ENCODE measurements at regions not wholly inside any gene's neighbourhood (a gene's known extent, or its start where the extent isn't known, plus 50 kb on each side); places are given as distances from the start of the nearest gene placed in this dataset.

DNA sequence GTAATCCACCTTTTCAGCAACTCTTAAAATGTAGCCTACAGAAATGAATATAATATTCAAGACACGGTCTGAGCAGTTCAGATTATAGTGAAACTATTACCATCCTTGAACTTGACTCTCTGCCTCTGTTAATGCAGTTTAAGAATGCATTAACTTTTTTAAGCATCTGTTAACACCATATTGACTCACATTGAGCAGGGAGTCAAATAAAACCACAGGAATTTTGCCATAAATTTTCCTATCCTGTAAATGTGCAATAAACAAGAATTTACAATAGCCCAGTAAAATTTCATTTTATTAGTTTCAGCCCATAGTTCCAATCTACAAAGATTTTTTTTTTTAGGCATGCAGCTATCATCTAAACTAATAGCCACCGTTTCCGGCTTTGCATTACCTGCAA, 239.2 kb upstream of the DEFB112 start:
- Histone ChIP-seq H3K4me1 (no peaks in the 10 kb centered on the region), H4K20me1 (ENCODE audit: low read depth) (no peaks in the 10 kb centered on the region), H3F3A (ENCODE audit: low read depth) (no peaks in the 10 kb centered on the region), H3K4me2 (no peak overlapping the region), H3K9me3 (ENCODE audit: low read depth) (no peaks in the 10 kb centered on the region), H3K27me3 (no peaks in the 10 kb centered on the region), H3K27ac (no peak overlapping the region), H2AFZ (replicated peaks) (no peak overlapping the region), H3K9ac (no peak overlapping the region), H3K79me2 (ENCODE audit: low read depth) (no peaks in the 10 kb centered on the region), H3K4me3 (no peak overlapping the region), H3K36me3 (no peaks in the 10 kb centered on the region)
- no peak for DNase-seq (ENCODE audit: low spot score)
- H3K27me3 Mint-ChIP-seq (ENCODE audit: insufficient read depth, low read depth): peaks cover 3% of the 10 kb centered on the region
- H3K36me3 Mint-ChIP-seq: no peaks in the 10 kb centered on the region
- H3K4me1 Mint-ChIP-seq: no peaks in the 10 kb centered on the region
- no peak overlapping the region for H3K4me3 Mint-ChIP-seq
- H3K9me3 Mint-ChIP-seq: no peaks in the 10 kb centered on the region
- no peak overlapping the region for H3K27ac Mint-ChIP-seq
- TF ChIP-seq, protein P1, sequence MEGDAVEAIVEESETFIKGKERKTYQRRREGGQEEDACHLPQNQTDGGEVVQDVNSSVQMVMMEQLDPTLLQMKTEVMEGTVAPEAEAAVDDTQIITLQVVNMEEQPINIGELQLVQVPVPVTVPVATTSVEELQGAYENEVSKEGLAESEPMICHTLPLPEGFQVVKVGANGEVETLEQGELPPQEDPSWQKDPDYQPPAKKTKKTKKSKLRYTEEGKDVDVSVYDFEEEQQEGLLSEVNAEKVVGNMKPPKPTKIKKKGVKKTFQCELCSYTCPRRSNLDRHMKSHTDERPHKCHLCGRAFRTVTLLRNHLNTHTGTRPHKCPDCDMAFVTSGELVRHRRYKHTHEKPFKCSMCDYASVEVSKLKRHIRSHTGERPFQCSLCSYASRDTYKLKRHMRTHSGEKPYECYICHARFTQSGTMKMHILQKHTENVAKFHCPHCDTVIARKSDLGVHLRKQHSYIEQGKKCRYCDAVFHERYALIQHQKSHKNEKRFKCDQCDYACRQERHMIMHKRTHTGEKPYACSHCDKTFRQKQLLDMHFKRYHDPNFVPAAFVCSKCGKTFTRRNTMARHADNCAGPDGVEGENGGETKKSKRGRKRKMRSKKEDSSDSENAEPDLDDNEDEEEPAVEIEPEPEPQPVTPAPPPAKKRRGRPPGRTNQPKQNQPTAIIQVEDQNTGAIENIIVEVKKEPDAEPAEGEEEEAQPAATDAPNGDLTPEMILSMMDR (IDR thresholded peaks at IDR 0.05): no peak
- TF ChIP-seq EZH2 (IDR thresholded peaks at IDR 0.05) (no peak), EZH2phosphoT487 (IDR thresholded peaks at IDR 0.05) (no peak)

DNA sequence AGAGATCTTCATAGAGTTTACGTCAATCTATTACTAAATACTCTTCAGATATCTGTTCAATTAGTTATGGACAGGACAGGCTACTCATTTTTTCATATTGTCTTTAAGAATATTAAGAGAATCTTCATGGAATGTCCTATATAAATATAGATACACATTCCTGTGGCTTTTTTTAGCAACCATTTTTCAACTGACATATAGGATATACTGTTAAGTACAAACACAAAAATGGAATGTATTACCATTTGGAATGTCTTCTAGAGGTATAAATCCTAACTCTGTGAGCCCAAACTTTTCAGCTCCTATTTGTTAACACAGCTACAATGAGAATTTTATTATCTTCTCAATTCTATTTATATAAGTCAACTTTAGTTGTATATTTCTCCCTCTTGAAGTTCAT, 239.6 kb upstream of the DEFB112 start:
- H3K9me3 ChIP-seq (ENCODE audit: low read depth): no peaks in the 10 kb centered on the region
- no peaks in the 10 kb centered on the region for H3K36me3 ChIP-seq
- no peak overlapping the region for H3K4me2 ChIP-seq
- no peaks in the 10 kb centered on the region for H4K20me1 ChIP-seq (ENCODE audit: low read depth)
- peaks cover 3% of the 10 kb centered on the region for H3K27me3 Mint-ChIP-seq (ENCODE audit: insufficient read depth, low read depth)
- H3K36me3 Mint-ChIP-seq: no peaks in the 10 kb centered on the region
- H3K9ac ChIP-seq: no peak overlapping the region
- H3K27ac Mint-ChIP-seq: no peak overlapping the region
- H3K9me3 Mint-ChIP-seq: no peaks in the 10 kb centered on the region
- H3K79me2 ChIP-seq (ENCODE audit: low read depth): no peaks in the 10 kb centered on the region
- no peaks in the 10 kb centered on the region for H3K27me3 ChIP-seq
- H3K4me1 ChIP-seq: no peaks in the 10 kb centered on the region
- no peak overlapping the region for H3K4me3 Mint-ChIP-seq
- H3K4me3 ChIP-seq: no peak overlapping the region
- H3K27ac ChIP-seq: no peak overlapping the region
- H3F3A ChIP-seq (ENCODE audit: low read depth): no peaks in the 10 kb centered on the region
- H3K4me1 Mint-ChIP-seq: no peaks in the 10 kb centered on the region
- DNase-seq (ENCODE audit: low spot score): no peak
- H2AFZ ChIP-seq (replicated peaks): no peak overlapping the region
- TF ChIP-seq EZH2phosphoT487 (IDR thresholded peaks at IDR 0.05) (no peak), EZH2 (IDR thresholded peaks at IDR 0.05) (no peak)
- TF ChIP-seq, protein P1 (IDR thresholded peaks at IDR 0.05): no peak

- Histone ChIP-seq H3K4me2 (no peak overlapping the region), H3K36me3 (no peaks in the 10 kb centered on the region), H3K4me3 (no peak overlapping the region), H3F3A (ENCODE audit: low read depth) (no peaks in the 10 kb centered on the region), H3K27me3 (no peaks in the 10 kb centered on the region), H2AFZ (replicated peaks) (no peak overlapping the region), H3K79me2 (ENCODE audit: low read depth) (no peaks in the 10 kb centered on the region), H3K9ac (no peak overlapping the region), H3K9me3 (ENCODE audit: low read depth) (peaks cover 6% of the 10 kb centered on the region), H4K20me1 (ENCODE audit: low read depth) (no peaks in the 10 kb centered on the region), H3K27ac (no peak overlapping the region), H3K4me1 (peaks cover 6% of the 10 kb centered on the region)
- peaks cover 3% of the 10 kb centered on the region for H3K27me3 Mint-ChIP-seq (ENCODE audit: insufficient read depth, low read depth)
- no peak overlapping the region for H3K27ac Mint-ChIP-seq
- peaks cover 8% of the 10 kb centered on the region for H3K9me3 Mint-ChIP-seq
- H3K4me3 Mint-ChIP-seq: no peak overlapping the region
- peaks cover 10% of the 10 kb centered on the region for H3K4me1 Mint-ChIP-seq
- TF ChIP-seq, protein P1 (IDR thresholded peaks at IDR 0.05): no peak
- TF ChIP-seq EZH2phosphoT487 (IDR thresholded peaks at IDR 0.05) (no peak), EZH2 (IDR thresholded peaks at IDR 0.05) (no peak)
- DNase-seq (ENCODE audit: low spot score): no peak
- H3K36me3 Mint-ChIP-seq: no peaks in the 10 kb centered on the region
Measured at GRCh38 chr6:50301307-50301706, 251.6 kb upstream of the DEFB112 start.

All from neural progenitor cell (in vitro differentiated cells).